HG02798 (cell line): ENCODE measurements at regions not wholly inside any gene's neighbourhood (a gene's known extent, or its start where the extent isn't known, plus 50 kb on each side); places are given as distances from the start of the nearest gene placed in this dataset.

ENCODE experiments used
- ATAC-seq: cut with Tn5 transposase; IDR thresholded peaks from one replicate; pipeline ENCODE4 v1.9.1; 2021; ENCODE audit warnings: mild to moderate bottlenecking; ENCODE audit not compliant: unreplicated experiment, poor library complexity

DNA sequence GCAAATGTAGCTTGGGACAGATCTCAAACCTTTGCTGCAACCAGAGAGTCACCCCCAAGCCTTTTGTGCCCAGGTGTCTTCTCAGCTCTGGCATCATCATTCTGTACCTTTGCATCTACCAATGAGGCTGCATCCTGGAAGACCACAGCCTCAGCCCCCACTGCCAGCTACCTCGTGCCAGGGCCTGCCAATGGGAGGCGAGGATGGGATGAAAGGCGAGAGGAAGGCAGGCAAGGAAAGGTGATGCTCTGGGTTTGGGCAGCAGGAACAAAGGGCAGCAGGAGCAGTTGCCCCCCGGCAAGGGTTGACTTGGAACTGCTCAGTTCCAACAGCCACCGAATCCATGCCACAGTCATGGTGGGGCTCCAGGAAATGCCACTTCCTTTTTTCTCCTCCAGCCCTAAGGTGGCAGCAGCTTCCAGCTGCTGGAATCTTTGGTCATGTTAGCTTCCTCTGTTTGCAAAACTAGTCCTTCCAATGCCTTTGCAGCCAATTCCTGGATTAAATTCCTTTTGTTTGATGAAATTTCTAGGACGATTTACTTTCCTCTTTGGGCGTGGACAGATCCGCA lies 651.6 kb downstream of the NPHP4 start:
- ATAC-seq = no peak

DNA sequence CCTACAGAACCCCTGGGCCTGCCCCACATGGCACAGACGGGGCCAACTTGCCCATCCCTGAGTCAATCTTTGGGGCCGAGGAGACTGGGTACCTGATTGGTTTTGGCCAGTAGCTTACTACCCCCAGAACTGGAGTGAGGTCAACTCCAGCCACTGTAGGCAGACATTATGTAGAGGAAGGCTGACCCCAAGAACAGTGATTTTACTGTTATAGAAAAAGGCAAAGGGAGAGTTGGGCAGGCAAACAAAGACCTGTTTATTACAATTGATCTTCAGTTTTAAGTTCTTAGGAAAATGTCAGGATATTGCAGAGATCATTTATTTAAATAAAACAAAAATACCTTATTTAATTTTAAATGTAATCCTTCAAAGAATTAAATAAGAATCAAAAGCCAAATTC lies 653.8 kb downstream of the NPHP4 start:
- ATAC-seq = no peak

DNA sequence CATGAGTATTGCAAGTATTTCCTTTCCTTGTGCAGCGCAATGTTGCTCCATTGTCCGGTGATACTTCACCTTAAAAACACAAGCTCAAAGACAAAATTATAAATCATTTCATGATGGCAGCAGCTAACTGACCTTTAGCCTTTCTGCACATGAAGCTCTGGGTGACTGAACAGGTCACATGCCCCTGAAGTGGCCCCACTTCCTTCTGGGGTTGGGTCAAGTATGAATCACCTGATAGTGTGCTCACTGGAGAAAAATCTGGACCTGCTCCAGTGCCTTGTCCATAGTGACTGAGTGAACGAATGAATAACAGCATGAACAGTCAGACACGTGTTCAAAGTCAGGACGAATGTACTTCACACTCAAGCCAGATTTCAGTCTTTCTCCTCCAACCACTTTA lies 658.9 kb downstream of the NPHP4 start:
- ATAC-seq = no peak

DNA sequence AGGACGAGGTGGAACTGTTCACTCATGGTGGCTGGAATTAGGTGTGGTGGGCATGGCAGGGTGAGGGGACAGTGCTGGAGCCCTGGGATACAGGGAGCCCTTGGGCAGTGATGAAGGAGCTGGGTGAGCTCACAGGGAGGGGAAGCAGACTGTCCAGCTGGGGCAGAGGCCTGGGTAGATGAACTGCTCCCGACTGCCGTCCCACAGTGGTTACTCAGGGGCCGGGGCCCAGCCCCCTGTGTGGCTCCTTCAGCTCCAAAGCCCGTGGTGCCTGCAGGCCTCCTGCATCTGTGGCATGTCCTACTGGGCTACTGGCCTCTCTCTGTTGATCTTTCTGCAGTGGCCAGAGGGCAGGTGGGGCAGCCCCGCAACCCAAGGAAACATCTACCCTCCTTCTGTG lies 661.1 kb downstream of the NPHP4 start:
- no peak for ATAC-seq

DNA sequence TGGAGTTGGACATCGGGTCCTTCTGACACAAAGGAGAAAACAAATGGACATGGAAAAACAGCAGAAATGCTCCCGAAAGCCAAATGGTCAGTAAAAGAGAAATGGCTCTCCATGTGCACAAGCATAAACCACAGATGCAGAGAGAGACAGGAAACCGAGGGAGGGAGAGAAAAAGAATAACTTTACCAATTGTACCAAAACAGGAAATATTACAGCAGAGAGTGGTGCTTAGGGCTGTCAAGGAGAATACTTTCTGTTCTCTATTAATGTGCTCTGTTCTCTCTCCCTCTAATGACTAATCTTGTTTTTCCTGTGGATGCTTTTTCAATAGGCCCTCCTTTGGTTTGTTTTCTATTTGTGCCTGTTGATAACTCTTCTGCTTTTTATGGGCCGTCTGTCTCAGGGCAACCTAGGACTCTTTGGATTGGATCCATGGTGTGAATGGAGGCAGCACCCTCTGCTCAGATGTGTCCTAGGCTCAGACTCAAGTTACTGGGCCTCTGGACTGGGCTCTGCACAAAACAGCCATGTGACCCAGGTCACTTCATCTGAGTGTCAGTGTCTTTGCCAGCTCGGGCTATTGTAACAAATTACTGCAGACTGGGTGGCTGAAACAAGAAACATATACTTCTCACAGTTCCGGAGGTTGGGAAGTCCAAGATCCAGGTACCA lies 663.0 kb downstream of the NPHP4 start:
- ATAC-seq = no peak

DNA sequence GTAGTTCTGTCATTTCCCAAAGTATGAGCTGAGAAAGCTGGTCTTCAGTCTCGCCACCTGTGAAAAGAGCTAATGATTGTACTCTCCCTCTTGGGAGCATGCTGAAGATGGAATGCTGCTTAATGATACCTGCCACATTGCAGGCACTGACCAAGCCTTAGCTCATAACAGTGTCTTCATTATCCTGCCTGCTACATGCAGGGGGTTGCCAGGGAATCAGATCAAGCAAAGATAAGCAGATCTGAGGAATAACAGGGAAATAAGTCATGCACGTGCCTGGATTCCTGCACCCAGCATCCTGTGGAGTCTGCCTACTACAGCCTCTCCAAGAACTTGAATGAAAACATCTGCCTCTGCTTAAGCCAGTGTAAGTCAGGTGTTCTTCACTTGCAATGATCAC lies 667.3 kb downstream of the NPHP4 start:
- ATAC-seq = no peak

DNA sequence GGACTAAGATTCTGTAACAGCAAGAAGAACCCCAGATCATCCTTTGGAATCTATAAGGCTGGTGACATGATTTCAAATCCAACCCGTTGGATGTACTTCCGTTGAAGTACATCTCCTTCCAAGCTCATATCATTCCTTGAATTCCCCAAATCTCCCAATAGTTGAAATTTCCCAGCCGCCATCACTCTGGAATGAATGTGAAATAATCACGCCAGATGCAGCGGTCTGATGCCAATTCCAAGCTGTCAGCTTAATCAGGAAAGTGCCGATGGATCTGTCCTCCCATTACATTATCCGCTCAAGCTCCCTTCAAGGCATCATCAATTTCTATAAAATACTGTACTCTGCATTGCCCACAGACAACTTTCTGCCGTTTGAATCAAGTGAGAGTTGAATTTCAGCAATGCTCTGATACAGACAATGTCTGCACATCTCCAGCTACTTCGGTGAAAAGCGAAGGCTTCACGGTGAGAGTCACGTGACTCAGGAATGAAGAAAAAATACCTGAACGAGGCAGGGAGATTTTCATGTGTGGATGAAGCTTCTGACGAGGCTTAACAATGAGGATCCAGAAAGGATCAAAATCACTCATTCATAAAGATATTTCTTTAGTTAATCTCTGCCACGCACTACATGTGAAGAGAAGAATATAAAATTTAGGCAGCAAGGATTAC lies 663.9 kb downstream of the AJAP1 start:
- no peak for ATAC-seq

DNA sequence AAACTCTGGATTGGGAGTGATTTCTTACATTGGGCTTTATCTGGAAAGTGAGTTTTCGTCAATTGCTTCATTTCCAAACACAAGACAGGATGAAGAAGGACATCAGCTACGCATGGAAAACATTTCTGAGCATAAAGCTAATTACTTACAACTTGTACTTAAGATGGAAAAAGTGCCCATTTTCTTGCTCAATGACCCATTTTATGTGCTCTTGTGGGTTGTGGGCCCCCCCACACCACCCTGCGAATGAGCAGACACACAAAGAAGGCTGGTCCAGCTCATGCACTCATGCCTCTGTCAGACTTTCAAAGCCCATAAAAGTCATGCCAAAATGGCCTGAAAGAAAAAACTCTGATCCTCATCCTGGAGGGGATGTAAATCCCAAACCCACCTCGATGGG lies 663.0 kb downstream of the AJAP1 start:
- no peak for ATAC-seq

DNA sequence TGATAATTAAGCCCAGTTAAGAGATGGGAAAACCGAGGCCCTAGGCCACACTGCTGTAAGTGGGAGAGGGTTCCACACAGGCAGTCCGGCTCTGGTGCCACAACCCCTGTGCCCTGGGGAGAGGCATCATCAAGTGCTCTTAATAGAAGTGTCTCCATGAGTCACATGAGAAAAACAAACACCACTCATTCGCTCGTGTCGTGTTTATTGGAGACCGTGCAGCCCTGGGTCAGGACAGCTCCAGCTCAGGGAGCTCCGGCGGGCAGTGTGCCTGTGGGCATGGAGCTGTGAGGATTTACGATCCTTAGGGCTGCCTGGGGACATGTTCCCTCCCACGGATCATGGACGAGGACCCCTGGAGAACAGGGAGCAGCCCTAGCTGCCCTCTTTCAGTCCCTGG lies 658.5 kb downstream of the AJAP1 start:
- no peak for ATAC-seq

DNA sequence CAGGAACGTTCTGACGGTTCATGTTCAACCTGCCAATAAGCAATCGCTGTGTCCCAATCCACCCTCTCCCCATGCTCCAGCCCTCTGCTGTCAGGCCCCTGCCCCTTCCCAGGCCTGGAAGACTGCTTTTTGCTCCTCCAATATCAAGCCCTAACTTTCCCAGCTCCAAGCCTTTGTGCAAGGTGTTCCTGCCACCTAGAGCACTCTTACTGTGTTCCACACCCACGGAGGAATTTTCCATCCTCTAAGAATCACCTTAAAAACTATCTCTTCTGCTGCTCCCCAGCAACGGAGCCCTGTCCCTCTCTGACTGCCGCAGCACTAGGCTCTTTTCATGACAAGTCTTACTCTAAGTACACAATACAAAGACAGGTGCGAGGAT lies 657.9 kb downstream of the AJAP1 start:
- ATAC-seq = no peak

DNA sequence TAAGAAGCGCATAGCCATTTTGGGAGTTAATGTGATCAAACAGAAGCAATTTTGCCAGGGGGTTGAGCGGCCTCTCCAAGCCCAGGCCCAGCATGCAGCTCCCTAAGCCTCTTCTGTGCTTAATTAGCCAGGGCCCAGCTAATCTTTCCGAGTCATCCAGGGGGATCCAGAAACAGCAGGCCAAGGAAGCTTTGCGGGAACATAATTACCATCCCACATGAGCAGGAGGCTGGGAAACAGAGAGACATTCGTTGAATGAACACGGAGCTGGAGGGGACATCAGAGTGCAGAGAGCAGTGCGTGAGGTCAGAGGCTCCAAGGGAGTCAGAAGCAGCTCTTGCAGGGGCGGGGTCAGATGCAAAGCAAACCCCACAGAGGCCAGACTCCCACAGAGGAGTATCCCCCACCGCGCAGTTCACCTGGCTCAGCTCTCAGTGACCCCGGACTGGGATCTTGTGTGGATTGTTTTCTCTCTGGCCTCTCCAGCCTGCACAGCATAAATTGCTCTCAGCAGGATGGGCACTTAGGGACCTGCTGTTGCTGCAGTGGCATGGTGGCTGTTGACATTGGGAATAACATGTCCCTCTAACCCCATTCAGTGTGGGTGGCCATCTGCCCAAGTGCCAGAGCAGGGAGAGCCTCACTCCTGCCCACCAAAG lies 657.4 kb downstream of the AJAP1 start:
- no peak for ATAC-seq

DNA sequence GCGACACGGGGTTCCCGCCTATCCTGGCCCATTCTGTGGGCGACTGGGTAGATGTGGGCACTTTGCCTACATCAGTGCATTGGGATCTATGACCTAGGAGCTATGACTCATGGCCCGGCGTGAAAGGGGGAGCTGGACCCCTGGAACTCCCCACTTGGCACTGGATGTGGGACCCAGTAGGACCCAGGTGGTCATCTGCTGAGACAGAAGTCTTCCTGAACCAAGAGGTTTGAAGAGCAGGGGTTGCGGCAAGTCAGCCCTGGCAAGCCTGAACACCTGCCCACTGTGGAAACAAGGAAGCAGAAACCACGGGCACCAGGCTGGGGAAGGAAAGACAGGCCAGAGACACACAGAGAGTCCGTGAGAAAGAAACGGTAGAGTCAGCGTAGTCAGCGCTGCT lies 656.7 kb downstream of the AJAP1 start:
- no peak for ATAC-seq

DNA sequence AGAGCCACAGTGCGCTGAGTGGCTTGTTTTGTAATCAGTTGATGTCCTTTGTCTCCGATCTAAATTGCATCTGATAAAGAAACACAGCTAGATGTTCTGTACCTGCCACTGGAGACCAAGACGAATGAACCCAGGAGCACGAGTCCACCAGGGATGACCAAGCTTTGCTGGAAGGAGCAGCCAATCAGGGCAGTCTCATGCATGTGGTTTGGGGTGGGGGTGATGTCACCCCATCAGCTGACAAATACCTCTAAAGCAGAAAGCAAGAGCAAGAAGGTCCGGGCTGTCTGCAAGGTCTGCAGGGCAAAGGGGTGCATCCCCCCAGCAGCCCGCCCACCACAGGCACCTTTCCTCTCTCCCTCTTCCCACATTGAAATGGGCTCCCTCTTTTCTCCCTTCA lies 653.8 kb downstream of the AJAP1 start:
- no peak for ATAC-seq

DNA sequence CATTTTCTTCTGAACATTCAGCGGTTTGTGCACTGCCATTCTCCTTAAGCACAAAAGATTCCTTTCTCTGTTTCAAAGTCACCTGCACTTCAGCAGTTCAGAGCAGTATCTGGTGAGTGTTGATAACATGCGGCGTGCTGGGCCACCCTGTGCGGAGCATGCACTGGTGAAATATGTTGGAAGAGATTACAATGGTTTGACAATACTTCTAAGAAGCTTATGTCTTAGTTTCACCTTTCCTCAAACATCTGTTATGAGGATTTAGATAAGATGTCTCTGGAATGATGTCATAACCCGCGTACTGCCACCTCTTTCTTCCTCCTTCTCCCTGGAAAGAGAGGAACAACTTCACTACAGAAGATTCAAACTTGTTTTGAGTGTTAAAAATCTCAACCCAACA lies 650.3 kb downstream of the AJAP1 start:
- no peak for ATAC-seq

DNA sequence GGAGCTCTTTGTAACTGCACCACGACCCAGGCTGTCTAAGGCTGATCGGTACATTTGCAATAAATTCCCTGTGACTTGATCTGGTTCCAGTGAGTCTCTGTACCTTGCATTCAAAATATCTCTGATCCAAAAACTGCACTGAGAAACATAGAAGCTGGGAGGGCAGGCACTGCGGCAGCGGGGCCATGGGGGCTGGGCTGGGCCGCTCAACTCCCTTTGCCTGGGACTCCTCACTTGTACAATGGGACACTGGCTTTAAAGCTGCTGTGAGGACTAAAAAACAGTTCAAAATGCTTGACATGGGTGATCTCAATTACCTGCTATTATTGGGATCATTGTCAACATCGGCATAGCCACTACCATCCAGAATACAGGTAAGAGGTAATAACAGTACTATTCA lies 644.0 kb downstream of the AJAP1 start:
- ATAC-seq = no peak

DNA sequence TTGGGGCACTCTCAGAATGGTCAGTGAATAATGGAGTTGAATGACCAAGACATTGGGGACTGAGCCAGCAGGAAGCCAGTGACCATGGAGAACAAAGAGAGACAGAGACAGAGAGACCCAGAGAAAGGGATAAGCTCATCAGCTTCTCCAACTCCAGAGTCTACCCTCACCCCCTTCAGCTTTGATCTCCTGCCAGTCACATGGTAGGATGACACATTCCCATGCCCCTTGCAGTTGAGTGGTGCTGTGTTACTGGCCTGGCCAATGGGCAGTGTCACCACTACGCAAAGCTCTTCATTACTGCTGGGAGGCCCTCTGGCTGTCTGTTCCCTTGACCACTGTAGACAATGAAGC lies 643.5 kb downstream of the AJAP1 start:
- no peak for ATAC-seq

DNA sequence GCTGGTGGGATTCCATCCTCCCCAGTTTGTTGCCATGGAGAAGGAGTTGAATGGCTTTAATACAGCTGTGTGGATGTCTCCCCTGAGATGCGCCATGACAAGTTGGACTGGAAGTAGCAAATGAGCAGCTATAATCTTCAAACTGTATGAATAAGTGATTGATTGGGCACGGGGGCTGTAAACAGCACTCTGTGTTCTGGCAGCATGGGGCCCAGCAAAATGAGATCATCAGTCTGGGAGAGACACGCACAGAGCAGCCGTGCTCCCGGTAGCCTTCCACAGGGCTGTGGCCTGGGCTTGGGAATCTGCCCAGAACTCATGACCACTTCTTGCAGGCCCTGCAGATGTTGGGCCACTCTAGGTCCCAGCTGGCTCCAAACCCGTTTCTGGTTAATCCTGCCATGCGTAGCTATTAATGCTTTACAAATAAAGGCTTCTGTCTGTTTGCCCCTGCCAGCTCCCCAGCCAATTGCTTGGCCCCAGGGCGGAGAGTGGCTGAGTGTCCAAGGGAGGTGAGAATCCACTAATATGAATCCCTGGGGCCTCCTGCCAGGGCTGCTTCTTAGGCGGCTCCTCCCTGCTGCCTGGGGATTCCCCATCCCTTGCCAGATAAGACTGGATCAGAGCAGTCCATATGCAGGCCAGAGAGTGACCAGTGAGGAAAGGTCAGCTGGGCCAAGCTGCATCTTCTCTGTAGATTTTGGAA lies 642.9 kb downstream of the AJAP1 start:
- no peak for ATAC-seq

DNA sequence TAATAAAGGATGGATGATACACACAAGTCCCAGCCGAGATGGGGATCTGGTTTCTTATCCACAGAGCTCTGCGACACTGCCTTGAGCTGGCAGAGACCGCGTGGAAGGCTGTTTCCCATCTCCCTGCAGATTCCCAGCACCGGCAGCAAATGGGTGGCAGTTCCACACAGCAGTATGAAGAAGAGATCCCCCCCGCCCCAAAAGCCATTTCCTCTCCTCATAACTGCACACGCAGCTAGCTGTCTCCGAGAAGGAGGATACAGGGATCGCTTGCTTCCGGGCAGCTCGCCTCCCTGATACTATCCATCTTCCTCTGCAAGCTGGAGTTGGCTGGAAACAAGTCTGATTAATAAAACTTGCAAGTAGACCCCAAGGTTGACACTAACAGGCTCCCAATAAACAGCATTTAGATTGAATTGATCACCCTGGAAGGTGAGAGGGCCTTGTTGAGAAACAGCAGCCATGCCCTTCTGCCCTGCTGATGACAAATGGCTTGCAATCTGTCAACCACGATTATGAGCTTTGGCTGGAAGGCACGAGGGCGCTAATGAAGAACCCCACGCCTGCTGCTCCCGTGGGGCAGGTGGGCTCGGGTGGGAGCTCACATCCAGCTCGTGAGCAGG lies 642.3 kb downstream of the AJAP1 start:
- no peak for ATAC-seq

DNA sequence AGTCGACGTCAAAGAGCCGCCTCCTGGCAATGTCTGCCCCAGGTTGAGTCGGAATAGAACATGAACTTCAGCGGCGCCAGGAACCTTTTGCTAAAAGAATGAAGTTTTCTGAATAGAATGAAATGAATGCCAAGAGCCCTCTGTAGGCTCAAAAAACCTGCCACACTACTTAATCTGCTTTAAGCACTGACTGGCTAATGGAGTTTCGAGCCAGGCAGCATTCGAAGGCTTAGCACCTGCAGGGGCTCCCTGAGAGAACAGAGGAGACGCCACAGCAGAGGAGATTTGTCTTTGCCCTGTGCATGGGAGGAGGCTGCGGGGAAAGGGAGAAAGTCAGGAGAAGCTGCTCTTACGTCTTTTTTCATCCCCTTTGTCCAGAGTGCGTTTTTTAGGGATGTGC lies 641.7 kb downstream of the AJAP1 start:
- no peak for ATAC-seq

DNA sequence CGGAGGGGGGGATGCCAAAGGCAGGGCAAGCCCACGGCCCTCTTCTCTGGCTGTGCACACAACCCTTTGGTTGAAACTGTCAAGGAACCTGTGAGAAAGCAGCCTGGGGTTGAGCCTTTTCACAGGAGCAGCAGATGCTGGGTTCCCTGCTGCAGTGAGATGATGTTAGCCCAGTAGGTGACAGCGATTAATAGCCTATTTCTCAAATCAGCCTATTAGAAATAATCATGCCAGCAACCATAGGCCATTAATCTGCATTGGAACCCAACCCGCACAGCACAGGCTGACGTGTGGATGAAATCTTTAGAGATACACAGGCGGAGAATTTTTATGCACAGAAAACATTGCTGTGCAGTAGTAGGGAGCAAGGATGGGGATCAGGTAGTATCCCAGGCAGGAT lies 637.5 kb downstream of the AJAP1 start:
- ATAC-seq = no peak
